ENCODE measurements at regions not wholly inside any gene's neighbourhood (a gene's known extent, or its start where the extent isn't known, plus 50 kb on each side); places are given as distances from the start of the nearest gene placed in this dataset.

GRCh38 chr2:221205103-221205673, 366.9 kb downstream of the EPHA4 start:
- peak; percentile 88 for DNase-seq

DNA sequence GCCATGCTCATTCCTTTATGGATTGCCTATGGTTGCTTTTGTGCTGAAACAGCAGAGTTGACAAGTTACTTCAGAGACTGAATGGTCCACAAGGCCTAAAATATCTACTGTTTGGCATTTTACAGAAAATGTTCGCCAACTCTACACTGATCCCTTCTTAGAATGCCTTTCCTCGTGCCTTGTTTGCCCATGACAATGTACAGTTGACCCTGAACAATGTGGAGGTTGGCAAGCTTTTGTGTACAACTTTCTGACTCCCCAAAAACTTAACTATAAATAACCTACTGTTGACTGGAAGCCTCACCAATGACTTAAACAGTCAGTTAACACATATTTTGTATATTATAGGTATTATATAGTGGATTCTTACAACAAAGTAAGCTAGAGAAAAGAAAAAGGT, 361.4 kb downstream of the EPHA4 start:
- no peak for DNase-seq

- DNase-seq: no peak
These were observed 360.5 kb downstream of the EPHA4 start for GRCh38 chr2:221211653-221212052.

DNA sequence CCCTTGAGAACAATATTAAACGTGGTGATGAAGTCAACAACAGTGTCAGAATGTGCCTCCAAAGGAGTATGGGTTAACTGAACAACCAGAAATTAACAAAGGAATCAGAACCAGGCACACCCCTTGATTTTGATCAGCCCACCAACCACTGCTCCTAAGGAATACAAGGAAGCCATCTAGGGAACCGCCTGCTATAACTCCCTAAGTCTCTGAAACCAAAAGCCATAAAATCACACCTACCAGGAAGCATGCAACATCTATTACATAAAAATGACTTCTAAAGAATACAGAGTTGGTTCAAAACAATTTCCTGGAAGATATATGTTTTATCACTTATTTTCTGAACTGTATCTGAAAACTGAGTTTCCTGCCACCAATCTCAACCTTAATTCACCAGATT, 360.0 kb downstream of the EPHA4 start:
- DNase-seq: no peak

DNA sequence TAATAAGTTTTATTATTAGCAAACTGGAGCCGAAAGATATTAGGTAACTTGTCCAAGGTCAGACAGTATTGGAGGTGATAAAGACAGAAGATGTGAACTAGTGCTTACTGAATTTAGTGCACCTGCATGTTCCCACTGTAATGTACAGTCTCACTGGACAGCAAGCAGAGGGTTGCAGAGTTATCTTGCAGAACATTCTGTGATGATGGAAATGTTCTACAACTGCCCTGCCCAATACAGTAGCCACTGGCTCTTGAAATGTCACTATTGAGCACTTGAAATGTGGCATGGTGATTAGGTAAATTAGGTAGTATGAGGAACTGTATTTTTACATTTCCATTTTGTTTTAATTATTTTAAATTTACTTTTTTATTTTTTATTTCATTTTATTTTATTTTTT, 356.6 kb downstream of the EPHA4 start:
- no peak for DNase-seq

GRCh38 chr2:221216636-221217035, 355.5 kb downstream of the EPHA4 start:
- no peak for DNase-seq

DNA sequence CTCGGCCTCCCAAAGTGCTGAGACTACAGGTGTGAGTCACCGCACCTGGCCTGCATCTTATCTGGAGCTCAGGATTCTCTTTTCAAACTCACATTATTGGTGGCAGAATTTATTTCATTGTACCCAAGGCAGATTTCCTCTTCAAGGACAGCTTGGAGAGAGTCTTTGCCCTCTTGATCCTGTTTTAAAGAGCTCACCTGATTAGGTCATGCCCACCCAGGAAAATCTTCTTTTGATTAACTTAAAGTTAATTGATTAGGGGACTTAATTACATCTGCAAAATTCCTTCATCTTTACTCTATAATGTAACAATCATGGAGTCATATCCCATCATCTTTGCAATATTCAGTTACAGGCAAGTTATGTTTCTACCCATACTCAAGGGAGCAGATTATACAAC, 346.4 kb downstream of the EPHA4 start:
- DNase-seq: no peak

DNA sequence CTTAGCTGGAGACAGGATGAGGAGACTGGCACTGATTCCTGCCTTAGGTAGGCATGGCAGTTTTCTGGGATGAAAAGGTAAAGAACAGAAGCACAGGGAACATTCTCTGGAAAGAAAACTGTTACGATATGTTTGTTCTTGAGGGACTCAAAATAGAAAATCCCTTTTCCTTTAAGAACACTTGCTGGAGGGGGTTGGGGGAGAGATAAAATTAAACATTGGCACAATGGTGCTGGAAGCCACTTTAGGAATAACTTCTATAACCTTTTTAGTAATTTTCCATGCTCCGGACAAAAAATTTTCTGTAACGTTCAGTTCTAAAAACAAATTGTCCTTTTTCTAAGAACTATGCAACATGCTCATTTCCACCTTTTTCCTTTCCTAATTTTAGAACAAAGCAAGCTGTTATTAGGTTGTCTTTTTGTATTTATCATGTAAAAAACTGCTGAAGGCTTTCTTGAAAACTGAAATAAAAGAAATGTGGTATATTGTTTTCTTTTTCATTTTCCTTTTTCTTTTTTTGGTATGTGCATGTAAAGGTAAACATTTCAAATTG, 343.8 kb downstream of the EPHA4 start:
- DNase-seq: no peak

- no peak for DNase-seq
These were observed 343.0 kb downstream of the EPHA4 start for GRCh38 chr2:221229099-221229498.

DNA sequence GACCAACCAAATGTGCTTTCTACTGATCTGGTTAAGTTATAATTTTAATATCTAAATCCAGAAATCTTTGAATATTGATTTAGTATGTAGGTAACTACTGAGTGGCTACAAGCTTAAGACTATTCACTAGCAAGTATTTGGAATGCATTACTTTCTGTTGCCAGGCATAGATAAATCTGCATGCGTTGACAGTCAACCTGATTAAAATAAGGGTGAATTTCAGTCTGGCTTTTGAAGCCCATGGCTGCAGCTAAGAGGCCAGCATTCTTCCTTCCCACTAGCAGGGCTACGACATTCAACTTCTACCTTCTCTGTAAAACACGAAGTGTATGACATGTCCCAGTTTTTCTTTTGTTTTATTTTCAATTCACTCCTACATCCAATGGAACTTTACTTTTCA, 340.6 kb downstream of the EPHA4 start:
- DNase-seq: no peak

DNA sequence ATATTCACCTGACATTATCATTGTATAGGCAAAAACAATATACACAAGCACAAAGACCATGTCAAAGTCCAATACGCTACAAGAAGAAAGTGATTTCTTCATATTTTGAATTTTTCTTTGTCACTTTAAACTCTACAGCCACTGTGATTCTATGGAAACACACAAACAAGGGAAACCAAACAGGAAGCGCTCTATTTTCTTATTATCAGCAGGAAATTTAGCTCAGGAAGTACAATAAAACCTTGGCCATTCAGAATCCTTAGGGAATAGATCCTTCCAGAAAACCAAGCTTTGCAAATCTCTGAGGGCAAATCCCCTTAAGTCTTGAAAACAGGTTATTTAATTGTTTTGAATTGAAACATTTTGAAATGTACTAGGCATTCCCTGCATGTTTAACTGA, 336.2 kb downstream of the EPHA4 start:
- DNase-seq: no peak

GRCh38 chr2:221241072-221241471, 331.0 kb downstream of the EPHA4 start:
- DNase-seq: no peak

DNA sequence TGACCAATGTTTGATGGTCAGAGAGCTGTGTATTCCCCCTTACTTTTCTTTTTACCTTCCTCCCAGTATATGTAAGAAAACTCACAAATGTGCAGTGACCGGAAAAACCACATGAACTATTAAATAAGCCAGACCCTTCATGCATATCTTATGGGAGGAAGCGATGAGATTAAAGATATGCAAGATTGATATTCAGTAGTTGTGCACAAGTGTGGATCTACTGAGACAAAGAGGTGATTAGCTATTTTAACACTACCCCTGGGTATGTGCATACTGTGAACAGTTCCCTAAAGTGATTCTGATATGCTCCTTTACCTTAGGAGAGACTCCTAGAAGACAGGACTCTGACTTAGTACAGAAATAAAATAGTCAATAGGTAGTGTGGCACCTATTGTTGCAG, 328.3 kb downstream of the EPHA4 start:
- DNase-seq: no peak

- no peak for DNase-seq
These were observed 327.1 kb downstream of the EPHA4 start for GRCh38 chr2:221245045-221245444.

DNA sequence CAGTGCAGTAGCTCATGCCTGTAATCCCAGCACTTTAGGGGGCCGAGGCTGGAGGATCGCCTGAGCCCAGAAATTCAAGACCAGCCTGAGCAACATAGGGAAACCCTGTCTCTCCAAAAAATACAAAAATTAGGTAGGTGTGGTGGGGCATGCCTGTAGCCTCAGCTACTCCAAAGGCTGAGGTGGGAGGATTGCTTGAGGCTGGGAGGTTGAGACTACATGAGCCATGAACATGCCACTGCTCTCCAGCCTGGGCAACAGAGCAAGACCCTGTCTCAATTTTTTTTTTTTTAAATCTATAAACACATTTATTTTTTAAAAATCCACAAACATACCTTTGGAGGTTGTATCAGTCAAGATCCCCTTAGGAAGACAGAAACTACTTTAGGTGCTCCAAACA, 326.3 kb downstream of the EPHA4 start:
- DNase-seq: no peak

GRCh38 chr2:221254299-221254698, 317.8 kb downstream of the EPHA4 start:
- no peak for DNase-seq

DNA sequence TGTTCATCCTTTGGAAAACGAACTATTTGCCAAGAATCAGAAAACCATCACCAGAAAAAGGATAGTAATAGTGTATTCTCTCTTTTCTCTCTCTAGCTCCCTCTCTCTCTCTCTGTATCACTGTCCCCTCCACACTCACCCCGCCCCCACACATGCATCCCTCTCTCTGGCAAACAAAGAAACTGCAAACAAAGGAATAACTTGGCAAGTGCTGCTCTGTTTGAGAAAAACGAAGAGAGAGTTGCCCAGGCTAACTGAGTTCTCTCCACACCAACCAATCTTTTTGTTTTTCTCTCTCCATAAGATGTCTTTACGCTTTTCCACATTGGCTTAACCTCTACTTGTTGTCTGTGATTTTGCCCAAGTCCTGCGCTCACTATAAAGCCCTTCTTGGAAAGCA, 316.2 kb downstream of the EPHA4 start:
- no peak for DNase-seq

DNA sequence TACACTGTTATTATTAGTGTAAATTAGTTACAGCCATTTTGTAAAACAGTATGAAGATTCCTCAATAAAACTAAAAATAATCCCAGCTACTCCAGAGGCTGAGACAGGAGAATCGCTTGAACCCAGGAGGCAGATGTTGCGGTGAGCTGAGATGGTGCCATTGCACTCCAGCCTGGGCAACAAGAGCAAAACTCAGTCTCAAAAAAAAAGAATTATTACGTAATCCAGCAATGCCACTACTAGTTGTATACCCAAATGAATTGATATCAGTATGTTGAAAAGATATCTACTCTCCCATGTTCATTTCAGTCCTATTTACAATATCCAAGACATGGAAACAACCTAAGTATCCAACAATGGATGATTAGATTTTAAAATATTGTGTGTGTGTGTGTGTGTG, 313.6 kb downstream of the EPHA4 start:
- no peak for DNase-seq

DNA sequence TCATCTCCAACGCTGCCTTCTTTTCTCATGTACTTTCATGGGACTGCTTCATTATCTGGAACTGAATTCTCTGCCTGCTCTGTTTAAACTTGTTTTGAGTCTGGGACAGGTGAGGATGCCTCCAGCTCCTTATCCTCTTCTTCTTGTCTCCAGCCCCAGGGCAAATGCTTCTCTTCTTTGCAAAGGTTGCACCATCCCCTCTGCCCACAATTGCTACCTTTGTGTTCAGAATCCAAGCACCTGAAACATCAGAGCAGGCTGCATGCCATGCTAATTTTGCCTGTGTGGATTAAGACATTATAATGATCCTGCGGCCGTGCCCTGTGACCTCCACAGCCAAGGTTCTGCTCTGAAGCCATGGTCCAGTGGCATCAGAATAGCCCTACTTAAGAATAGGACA, 309.5 kb downstream of the EPHA4 start:
- DNase-seq: no peak

GRCh38 chr2:221263573-221263972, 308.5 kb downstream of the EPHA4 start:
- DNase-seq: no peak

GRCh38 chr2:221264318-221264717, 307.8 kb downstream of the EPHA4 start:
- DNase-seq: no peak

DNA sequence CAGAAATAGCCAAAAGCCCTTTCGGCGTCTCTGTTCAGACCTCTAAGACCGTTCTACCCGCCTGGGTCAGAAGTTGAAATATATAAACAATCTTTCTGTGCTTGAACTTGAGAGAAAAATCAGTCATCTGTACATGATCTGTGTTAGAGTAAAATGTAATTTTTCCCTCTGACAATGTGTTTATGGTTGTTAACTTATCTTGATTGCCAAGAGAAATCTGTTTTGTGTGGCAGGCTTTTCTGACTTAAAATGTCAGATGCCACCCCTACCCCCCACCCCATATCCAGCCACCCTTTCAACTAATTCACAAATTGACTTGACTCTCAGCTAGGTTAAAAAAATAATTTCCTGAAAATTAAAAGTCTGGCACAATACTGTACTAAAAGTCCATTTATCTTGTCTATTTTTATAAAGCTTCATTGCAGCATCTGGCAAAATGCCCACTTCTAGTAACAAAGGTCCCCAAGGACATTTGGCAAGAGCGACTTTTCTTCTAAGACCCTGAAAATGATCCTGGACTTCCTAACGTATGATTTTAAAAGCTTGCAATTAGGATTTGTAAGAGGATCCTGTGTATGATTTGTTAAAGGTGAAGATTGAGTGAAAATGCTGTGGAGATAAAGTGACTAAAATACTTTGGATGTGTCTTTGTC, 304.2 kb downstream of the EPHA4 start:
- DNase-seq: no peak

- DNase-seq: no peak
These were observed 303.5 kb downstream of the EPHA4 start for GRCh38 chr2:221268631-221269030.

GRCh38 chr2:221270806-221271205, 301.3 kb downstream of the EPHA4 start:
- no peak for DNase-seq

DNA sequence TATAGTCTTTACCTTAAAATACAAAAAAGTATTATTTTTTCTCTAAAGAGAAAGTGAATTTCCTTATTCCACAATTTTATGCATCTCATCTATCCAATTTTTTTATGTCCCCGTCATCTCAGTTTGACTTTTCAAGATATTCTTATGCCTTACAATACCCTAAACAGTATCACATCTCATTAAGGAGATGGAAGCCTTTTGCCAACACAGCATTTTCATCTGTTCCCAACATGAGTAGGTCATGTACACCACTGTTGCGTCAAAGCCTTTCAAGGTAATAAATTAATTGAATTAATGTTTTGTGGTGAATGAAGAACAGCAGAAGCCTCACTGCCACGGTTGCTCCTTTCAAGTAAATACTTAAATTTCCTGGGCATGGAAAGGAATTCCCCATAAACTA, 299.4 kb downstream of the EPHA4 start:
- no peak for DNase-seq
